ENCODE measurements at regions not wholly inside any gene's neighbourhood (a gene's known extent, or its start where the extent isn't known, plus 50 kb on each side); places are given as distances from the start of the nearest gene placed in this dataset.

DNA sequence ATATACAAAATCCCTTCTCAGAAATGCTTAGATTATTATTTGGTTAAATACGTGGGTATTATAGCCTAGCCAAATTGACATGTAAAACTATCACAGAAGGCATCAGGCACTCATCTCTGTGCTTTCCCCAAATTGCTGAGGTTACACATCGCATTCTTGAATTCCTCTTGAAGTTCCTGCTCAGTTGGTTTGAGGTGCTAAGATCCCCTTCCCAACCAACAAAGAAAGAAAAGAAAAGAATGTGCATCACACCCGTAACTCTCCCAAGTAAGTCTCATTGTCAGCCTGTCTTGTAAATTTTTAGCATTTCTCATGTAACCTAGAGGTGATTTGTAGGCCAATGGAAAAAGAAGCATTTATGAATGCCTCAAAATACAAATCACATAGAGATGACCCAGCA lies 539.2 kb upstream of the PRMT6 start:
- Histone ChIP-seq H3K27ac (no peak overlapping the region), H3K27me3 (ENCODE audit: insufficient read depth, low read depth, severe bottlenecking) (no peaks in the 10 kb centered on the region), H3K36me3 (no peaks in the 10 kb centered on the region), H3K4me3 (ENCODE audit: low read depth, low read length) (no peak overlapping the region), H3K9me3 (ENCODE audit: severe bottlenecking) (no peaks in the 10 kb centered on the region)
- no peak for DNase-seq
- TF ChIP-seq, protein P1, sequence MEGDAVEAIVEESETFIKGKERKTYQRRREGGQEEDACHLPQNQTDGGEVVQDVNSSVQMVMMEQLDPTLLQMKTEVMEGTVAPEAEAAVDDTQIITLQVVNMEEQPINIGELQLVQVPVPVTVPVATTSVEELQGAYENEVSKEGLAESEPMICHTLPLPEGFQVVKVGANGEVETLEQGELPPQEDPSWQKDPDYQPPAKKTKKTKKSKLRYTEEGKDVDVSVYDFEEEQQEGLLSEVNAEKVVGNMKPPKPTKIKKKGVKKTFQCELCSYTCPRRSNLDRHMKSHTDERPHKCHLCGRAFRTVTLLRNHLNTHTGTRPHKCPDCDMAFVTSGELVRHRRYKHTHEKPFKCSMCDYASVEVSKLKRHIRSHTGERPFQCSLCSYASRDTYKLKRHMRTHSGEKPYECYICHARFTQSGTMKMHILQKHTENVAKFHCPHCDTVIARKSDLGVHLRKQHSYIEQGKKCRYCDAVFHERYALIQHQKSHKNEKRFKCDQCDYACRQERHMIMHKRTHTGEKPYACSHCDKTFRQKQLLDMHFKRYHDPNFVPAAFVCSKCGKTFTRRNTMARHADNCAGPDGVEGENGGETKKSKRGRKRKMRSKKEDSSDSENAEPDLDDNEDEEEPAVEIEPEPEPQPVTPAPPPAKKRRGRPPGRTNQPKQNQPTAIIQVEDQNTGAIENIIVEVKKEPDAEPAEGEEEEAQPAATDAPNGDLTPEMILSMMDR (IDR thresholded peaks at IDR 0.05; ENCODE audit: low read depth, low read length): no peak

DNA sequence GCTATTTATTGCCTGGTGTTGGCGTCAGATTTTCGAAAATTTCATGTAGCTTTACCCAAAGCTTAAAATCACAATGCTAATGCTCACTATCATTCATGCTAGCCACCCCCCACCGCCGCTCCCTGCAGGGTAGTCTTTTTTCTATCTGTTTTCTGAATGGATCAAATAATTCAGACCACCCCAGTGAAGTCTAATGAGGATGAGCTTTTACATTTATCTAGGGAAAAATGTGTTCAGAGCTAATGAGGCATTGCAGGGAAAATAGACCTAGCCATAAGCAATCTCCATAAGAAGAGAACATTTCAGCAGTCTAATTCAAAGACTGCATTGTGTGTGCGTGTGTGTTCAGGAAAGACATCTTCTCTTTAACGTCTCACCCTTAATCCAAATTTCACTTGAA lies 533.0 kb upstream of the PRMT6 start:
- Histone ChIP-seq H3K36me3 (no peaks in the 10 kb centered on the region), H3K9me3 (ENCODE audit: severe bottlenecking) (no peaks in the 10 kb centered on the region), H3K27ac (no peak overlapping the region), H3K27me3 (ENCODE audit: insufficient read depth, low read depth, severe bottlenecking) (no peaks in the 10 kb centered on the region), H3K4me3 (ENCODE audit: low read depth, low read length) (no peak overlapping the region)
- TF ChIP-seq, protein P1 (IDR thresholded peaks at IDR 0.05; ENCODE audit: low read depth, low read length): no peak
- DNase-seq: no peak

- no peak overlapping the region for H3K27ac ChIP-seq
- TF ChIP-seq, protein P1 (IDR thresholded peaks at IDR 0.05; ENCODE audit: low read depth, low read length): no peak
- H3K9me3 ChIP-seq (ENCODE audit: severe bottlenecking): no peaks in the 10 kb centered on the region
- no peaks in the 10 kb centered on the region for H3K36me3 ChIP-seq
- no peaks in the 10 kb centered on the region for H3K27me3 ChIP-seq (ENCODE audit: insufficient read depth, low read depth, severe bottlenecking)
- no peak for DNase-seq
- H3K4me3 ChIP-seq (ENCODE audit: low read depth, low read length): no peak overlapping the region
These were observed 531.8 kb upstream of the PRMT6 start for GRCh38 chr1:106524631-106525030.

- no peaks in the 10 kb centered on the region for H3K9me3 ChIP-seq (ENCODE audit: severe bottlenecking)
- H3K36me3 ChIP-seq: no peaks in the 10 kb centered on the region
- no peak overlapping the region for H3K4me3 ChIP-seq (ENCODE audit: low read depth, low read length)
- no peaks in the 10 kb centered on the region for H3K27me3 ChIP-seq (ENCODE audit: insufficient read depth, low read depth, severe bottlenecking)
- no peak for DNase-seq
- no peak overlapping the region for H3K27ac ChIP-seq
- TF ChIP-seq, protein P1 (IDR thresholded peaks at IDR 0.05; ENCODE audit: low read depth, low read length): no peak
These were observed 529.8 kb upstream of the PRMT6 start for GRCh38 chr1:106526650-106527049.

DNA sequence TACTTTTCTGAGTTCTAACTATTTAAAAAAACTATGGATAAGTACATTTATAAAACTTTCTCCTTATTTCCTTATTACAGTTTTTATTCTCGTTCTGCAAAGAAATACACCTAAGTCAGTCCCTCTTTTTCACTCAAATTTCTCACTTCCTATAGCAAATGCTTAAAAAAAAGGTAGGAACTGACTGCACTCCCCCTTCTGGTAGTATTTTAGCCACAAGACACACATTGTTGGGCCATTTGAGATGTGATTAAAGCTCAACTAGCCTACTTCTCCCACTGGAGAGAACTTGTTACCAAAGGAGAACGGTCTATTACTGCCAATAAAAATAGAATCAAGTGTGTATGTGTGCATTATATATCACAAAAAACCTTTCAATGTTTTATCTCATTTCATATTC lies 521.9 kb upstream of the PRMT6 start:
- TF ChIP-seq, protein P1 (IDR thresholded peaks at IDR 0.05; ENCODE audit: low read depth, low read length): no peak

GRCh38 chr1:106536741-106537140 lies 519.7 kb upstream of the PRMT6 start:
- TF ChIP-seq, protein P1 (IDR thresholded peaks at IDR 0.05; ENCODE audit: low read depth, low read length): no peak
- Histone ChIP-seq H3K36me3 (no peaks in the 10 kb centered on the region), H3K27ac (no peak overlapping the region), H3K27me3 (ENCODE audit: insufficient read depth, low read depth, severe bottlenecking) (no peaks in the 10 kb centered on the region), H3K4me3 (ENCODE audit: low read depth, low read length) (no peak overlapping the region), H3K9me3 (ENCODE audit: severe bottlenecking) (peaks cover 4% of the 10 kb centered on the region)
- no peak for DNase-seq

More for the DNA sequence above, 521.9 kb upstream of the PRMT6 start:
- Histone ChIP-seq H3K27ac (no peak overlapping the region), H3K36me3 (no peaks in the 10 kb centered on the region), H3K9me3 (ENCODE audit: severe bottlenecking) (no peaks in the 10 kb centered on the region), H3K27me3 (ENCODE audit: insufficient read depth, low read depth, severe bottlenecking) (no peaks in the 10 kb centered on the region), H3K4me3 (ENCODE audit: low read depth, low read length) (no peak overlapping the region)
- DNase-seq: no peak

All from WERI-Rb-1 (cell line).